Mucosa of rectum (tissue), 2 donors: ENCODE measurements at regions not wholly inside any gene's neighbourhood (a gene's known extent, or its start where the extent isn't known, plus 50 kb on each side); places are given as distances from the start of the nearest gene placed in this dataset.

Experiments used
- H3K27ac ChIP-seq, 2 donors: one replicate each; pipeline ENCODE4 v1.7.0; 2013; ENCODE audit warnings: inconsistent platforms in 2 of 2, low read depth in 2 of 2, low read length in 2 of 2
- H3K27me3 ChIP-seq, 2 donors: one replicate each; pipeline ENCODE4 v1.7.0; 2013; ENCODE audit warnings: low read length in 2 of 2; ENCODE audit not compliant: control insufficient read depth in 2 of 2, insufficient read depth in 2 of 2
- H3K36me3 ChIP-seq, 2 donors: one replicate each; pipeline ENCODE4 v1.7.0; 2013; ENCODE audit warnings: low read length in 2 of 2; ENCODE audit not compliant: control insufficient read depth in 2 of 2, insufficient read depth in 2 of 2
- H3K4me1 ChIP-seq, 2 donors: one replicate each; pipeline ENCODE4 v1.7.0; 2013; ENCODE audit warnings: low read length in 2 of 2, mild to moderate bottlenecking in 1 of 2; ENCODE audit not compliant: control insufficient read depth in 2 of 2, insufficient read depth in 2 of 2
- H3K4me3 ChIP-seq, 2 donors: one replicate each; pipeline ENCODE4 v1.7.0; 2013; ENCODE audit warnings: low read length in 2 of 2
- H3K9ac ChIP-seq, 2 donors: one replicate each; pipeline ENCODE4 v1.7.0; 2013; ENCODE audit warnings: low read length in 2 of 2, low read depth in 1 of 2, mild to moderate bottlenecking in 1 of 2
- H3K9me3 ChIP-seq, 2 donors: one replicate each; pipeline ENCODE4 v1.7.0; 2013; ENCODE audit warnings: low read length in 2 of 2; ENCODE audit not compliant: control insufficient read depth in 2 of 2
- donor health status: healthy.
- donor health status: Normal muscosa, but diverticular disease.

GRCh38 chr3:99482191-99482590 lies 156.2 kb upstream of the COL8A1 start:
- H3K27me3 ChIP-seq = no peaks in the 10 kb centered on the region
- no peak overlapping the region for H3K9ac ChIP-seq
- no peak overlapping the region for H3K27ac ChIP-seq

DNA sequence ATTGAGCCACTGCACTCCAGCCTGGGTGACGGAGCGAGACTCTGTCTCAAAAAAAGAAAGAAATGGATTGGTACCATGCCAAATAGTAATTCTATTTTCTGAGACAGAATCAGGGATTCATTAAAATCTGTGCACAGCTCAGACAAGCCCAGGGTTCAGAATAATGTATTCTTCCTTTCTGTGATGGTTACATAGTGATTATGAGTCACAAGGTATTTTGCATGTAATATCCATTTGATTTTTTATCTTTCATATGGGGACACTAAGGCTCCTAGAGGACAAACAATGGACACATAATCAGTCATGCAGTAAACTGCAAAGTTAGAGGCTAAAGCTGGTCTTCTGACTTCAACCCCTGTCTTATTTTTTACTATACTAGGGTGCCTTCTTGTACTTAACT lies 156.8 kb upstream of the COL8A1 start:
- Histone ChIP-seq H3K9ac (no peak overlapping the region), H3K4me3 (no peak overlapping the region), H3K9me3 (no peaks in the 10 kb centered on the region), H3K4me1 (no peaks in the 10 kb centered on the region), H3K27me3 (no peaks in the 10 kb centered on the region), H3K27ac (no peak overlapping the region), H3K36me3 (no peaks in the 10 kb centered on the region)

More at GRCh38 chr3:99482191-99482590, 156.2 kb upstream of the COL8A1 start:
- Histone ChIP-seq H3K36me3 (no peaks in the 10 kb centered on the region), H3K4me1 (no peaks in the 10 kb centered on the region), H3K4me3 (no peak overlapping the region), H3K9me3 (peaks cover 0 to 2% of the 10 kb centered on the region in 2 donors)

DNA sequence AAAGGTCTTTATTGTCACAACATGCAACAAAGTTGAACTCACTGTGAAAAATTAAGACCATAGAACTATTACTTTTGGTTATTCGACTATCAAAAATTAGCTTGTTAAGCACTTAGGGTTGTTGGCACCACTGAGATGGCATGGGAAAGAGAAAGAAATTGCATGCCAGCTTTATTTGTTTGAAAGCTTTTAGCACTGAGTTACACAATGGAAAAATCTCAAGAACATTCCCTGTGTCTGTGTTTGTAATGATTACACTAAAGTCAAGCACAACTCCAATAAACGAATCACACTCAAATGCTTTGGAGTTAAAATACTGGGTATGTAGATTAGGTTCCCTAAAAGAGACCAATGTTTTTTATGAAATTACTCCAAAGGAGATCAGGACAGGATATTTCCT lies 158.6 kb upstream of the COL8A1 start:
- H3K9me3 ChIP-seq = no peaks in the 10 kb centered on the region

GRCh38 chr3:99477650-99478049 lies 160.7 kb upstream of the COL8A1 start:
- no peaks in the 10 kb centered on the region for H3K4me1 ChIP-seq
- no peak overlapping the region for H3K9ac ChIP-seq
- H3K27ac ChIP-seq = no peak overlapping the region
- no peaks in the 10 kb centered on the region for H3K27me3 ChIP-seq
- no peaks in the 10 kb centered on the region for H3K36me3 ChIP-seq
- H3K4me3 ChIP-seq = no peak overlapping the region
- H3K9me3 ChIP-seq = no peaks in the 10 kb centered on the region

More for the DNA sequence above, 158.6 kb upstream of the COL8A1 start:
- no peaks in the 10 kb centered on the region for H3K27me3 ChIP-seq
- no peak overlapping the region for H3K9ac ChIP-seq
- no peak overlapping the region for H3K4me3 ChIP-seq
- no peak overlapping the region for H3K27ac ChIP-seq
- H3K4me1 ChIP-seq = no peaks in the 10 kb centered on the region
- H3K36me3 ChIP-seq = no peaks in the 10 kb centered on the region

DNA sequence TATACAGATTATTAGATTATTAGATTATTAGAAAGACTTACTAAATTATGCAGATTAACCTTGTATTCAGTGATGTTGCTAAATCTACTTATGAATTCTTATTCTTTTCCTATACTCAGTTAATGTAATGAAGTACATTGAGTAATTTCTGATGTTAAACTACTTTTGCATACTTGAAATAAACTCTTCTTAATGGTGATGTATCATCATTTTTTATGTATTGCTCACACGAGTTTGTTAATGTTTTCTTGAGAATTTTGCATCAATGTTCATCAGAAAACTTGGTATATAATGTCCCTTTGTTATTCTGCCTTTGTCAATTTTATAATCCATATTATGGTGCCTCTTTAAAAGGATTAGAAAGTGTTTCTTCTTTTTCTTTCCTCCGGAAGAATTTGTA lies 163.2 kb upstream of the COL8A1 start:
- no peaks in the 10 kb centered on the region for H3K27me3 ChIP-seq
- no peak overlapping the region for H3K4me3 ChIP-seq
- no peak overlapping the region for H3K9ac ChIP-seq
- H3K9me3 ChIP-seq = no peaks in the 10 kb centered on the region
- H3K36me3 ChIP-seq = no peaks in the 10 kb centered on the region
- H3K27ac ChIP-seq = no peak overlapping the region
- no peaks in the 10 kb centered on the region for H3K4me1 ChIP-seq

DNA sequence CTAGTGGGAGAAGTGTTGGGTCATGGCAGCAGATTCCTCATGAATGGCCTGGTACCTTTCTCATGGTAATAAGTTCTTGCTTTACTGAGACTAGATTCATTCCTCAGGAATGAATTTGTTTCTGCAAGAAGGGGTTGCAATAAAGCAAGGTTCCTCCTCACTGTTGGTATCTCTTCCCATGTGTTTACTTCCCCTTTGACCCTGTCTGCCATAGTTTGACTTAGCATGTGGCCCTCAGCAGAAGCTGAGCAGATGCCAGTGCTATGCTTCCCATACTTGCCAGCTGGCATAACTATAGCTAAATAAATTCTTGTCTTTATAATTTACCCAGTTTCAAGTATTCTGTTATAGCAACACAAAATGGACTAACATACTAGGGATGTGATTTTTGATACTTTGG lies 163.6 kb upstream of the COL8A1 start:
- no peaks in the 10 kb centered on the region for H3K4me1 ChIP-seq
- H3K9me3 ChIP-seq = no peaks in the 10 kb centered on the region

GRCh38 chr3:99473321-99473751 lies 165.1 kb upstream of the COL8A1 start:
- no peaks in the 10 kb centered on the region for H3K4me1 ChIP-seq
- H3K9ac ChIP-seq = no peak overlapping the region
- H3K36me3 ChIP-seq = no peaks in the 10 kb centered on the region
- no peaks in the 10 kb centered on the region for H3K27me3 ChIP-seq
- no peak overlapping the region for H3K27ac ChIP-seq
- H3K4me3 ChIP-seq = no peak overlapping the region
- no peaks in the 10 kb centered on the region for H3K9me3 ChIP-seq

More for the DNA sequence above, 163.6 kb upstream of the COL8A1 start:
- Histone ChIP-seq H3K27ac (no peak overlapping the region), H3K4me3 (no peak overlapping the region), H3K27me3 (no peaks in the 10 kb centered on the region), H3K36me3 (no peaks in the 10 kb centered on the region), H3K9ac (no peak overlapping the region)

- H3K27me3 ChIP-seq = no peaks in the 10 kb centered on the region
- no peaks in the 10 kb centered on the region for H3K9me3 ChIP-seq
- no peak overlapping the region for H3K4me3 ChIP-seq
- H3K36me3 ChIP-seq = no peaks in the 10 kb centered on the region
- no peak overlapping the region for H3K27ac ChIP-seq
- no peak overlapping the region for H3K9ac ChIP-seq
- H3K4me1 ChIP-seq = no peaks in the 10 kb centered on the region
Measured at GRCh38 chr3:99472385-99472784, 166.0 kb upstream of the COL8A1 start.

GRCh38 chr3:99471353-99472323 lies 166.8 kb upstream of the COL8A1 start:
- no peak overlapping the region for H3K4me3 ChIP-seq
- H3K27me3 ChIP-seq = no peaks in the 10 kb centered on the region
- H3K36me3 ChIP-seq = no peaks in the 10 kb centered on the region
- H3K9ac ChIP-seq = no peak overlapping the region
- no peaks in the 10 kb centered on the region for H3K9me3 ChIP-seq
- no peaks in the 10 kb centered on the region for H3K4me1 ChIP-seq
- no peak overlapping the region for H3K27ac ChIP-seq

DNA sequence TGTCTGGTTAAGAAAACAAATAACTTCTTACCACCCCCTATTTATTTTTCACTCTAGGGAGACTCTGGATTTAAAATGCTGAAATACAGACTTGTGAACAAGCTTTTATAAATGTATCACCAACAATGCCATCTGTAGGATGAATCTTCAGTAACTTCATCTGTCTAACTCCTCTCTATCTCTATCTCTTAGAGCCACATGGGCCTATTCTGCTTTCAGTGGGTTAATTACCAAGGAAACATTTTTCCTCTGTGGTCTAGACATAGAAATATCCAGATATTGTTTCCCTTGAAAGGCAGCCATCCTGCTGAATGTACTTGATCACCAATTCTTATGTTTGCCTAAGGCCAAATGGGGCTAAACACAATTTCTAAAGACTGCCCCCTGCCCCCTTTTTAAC lies 167.6 kb upstream of the COL8A1 start:
- Histone ChIP-seq H3K4me3 (no peak overlapping the region), H3K4me1 (no peaks in the 10 kb centered on the region), H3K27me3 (no peaks in the 10 kb centered on the region), H3K9me3 (no peaks in the 10 kb centered on the region), H3K36me3 (no peaks in the 10 kb centered on the region), H3K27ac (no peak overlapping the region), H3K9ac (no peak overlapping the region)
